Neural progenitor cell (in vitro differentiated cells): ENCODE measurements at regions not wholly inside any gene's neighbourhood (a gene's known extent, or its start where the extent isn't known, plus 50 kb on each side); places are given as distances from the start of the nearest gene placed in this dataset.

Experiments
- CTCF ChIP-seq: fragments of 200-600 bp; sonication (generic); IDR thresholded peaks from 2 replicates; pipeline ENCODE4 v1.5.1; 2017; ENCODE audit warnings: antibody characterized with exemption, mild to moderate bottlenecking
- EZH2phosphoT487 ChIP-seq: fragments of 200-600 bp; sonication (generic); IDR thresholded peaks from 2 replicates; pipeline ENCODE4 v1.6.1; 2017; ENCODE audit warnings: antibody characterized with exemption

GRCh38 chr5:3350781-3351180 is 244.9 kb upstream of the IRX1 start:
- TF ChIP-seq CTCF (no peak), EZH2phosphoT487 (no peak)
